Heart left ventricle (tissue), 16 donors: ENCODE measurements at regions not wholly inside any gene's neighbourhood (a gene's known extent, or its start where the extent isn't known, plus 50 kb on each side); places are given as distances from the start of the nearest gene placed in this dataset.

ENCODE experiments used
- ATAC-seq, 4 donors: fragments of 200-7000 bp; cut with Tn5 transposase; one replicate each; pipeline ENCODE4 v1.9.1; 2020 to 2022; ENCODE audit warnings: moderate library complexity in 4 of 4, mild to moderate bottlenecking in 3 of 4, moderate number of reproducible peaks in 1 of 4
- DNase-seq, 5 donors: peaks; one replicate each; pipeline ENCODE4 v3.0.0-alpha.2; 2020
- H3K27ac ChIP-seq, 12 donors: fragments of 200-600 bp; sonication (generic) in 4 of 12; one replicate each; pipeline versions ENCODE4 v1.5.0 to v1.8.0; 2016 to 2022; ENCODE audit warnings: mild to moderate bottlenecking in 2 of 12
- H3K27me3 ChIP-seq, 9 donors: fragments of 200-600 bp; sonication (generic) in 2 of 9; one replicate each; pipeline versions ENCODE4 v1.5.1 to v1.8.0; 2016 to 2022; ENCODE audit warnings: mild to moderate bottlenecking in 3 of 9
- H3K36me3 ChIP-seq, 9 donors: fragments of 200-600 bp; sonication (generic) in 2 of 9; one replicate each; pipeline versions ENCODE4 v1.5.0 to v1.8.0; 2018 to 2022; ENCODE audit warnings: mild to moderate bottlenecking in 2 of 9
- H3K4me1 ChIP-seq, 12 donors: fragments of 200-600 bp; sonication (generic) in 4 of 12; one replicate each; pipeline versions ENCODE4 v1.5.0 to v1.8.0; 2016 to 2022; ENCODE audit warnings: mild to moderate bottlenecking in 3 of 12
- H3K4me3 ChIP-seq, 12 donors: fragments of 200-600 bp; sonication (generic) in 4 of 12; one replicate each; pipeline versions ENCODE4 v1.5.0 to v1.8.0; 2017 to 2022; ENCODE audit warnings: mild to moderate bottlenecking in 9 of 12, moderate library complexity in 4 of 12
- H3K9me3 ChIP-seq, 12 donors: fragments of 200-600 bp; sonication (generic) in 4 of 12; one replicate each; pipeline versions ENCODE4 v1.5.0 to v1.8.0; 2016 to 2022; ENCODE audit warnings: mild to moderate bottlenecking in 1 of 12
- CTCF ChIP-seq, 12 donors: fragments of 200-600 bp; sonication (generic) in 4 of 12; IDR thresholded peaks; one replicate each; pipeline versions ENCODE4 v1.5.0 to v1.8.0; 2018 to 2022; ENCODE audit warnings: antibody characterized with exemption in 12 of 12, mild to moderate bottlenecking in 5 of 12
- POLR2A ChIP-seq, 2 donors: fragments of 450-650 bp; IDR thresholded peaks; one replicate each; pipeline ENCODE4 v1.6.1; 2017; ENCODE audit warnings: antibody characterized with exemption in 2 of 2, mild to moderate bottlenecking in 2 of 2, moderate library complexity in 2 of 2
- WGBS, 4 donors: extraction: QIAGEN DNeasy Blood & Tissue Kit in 2 of 4; methylation state at CpG; one replicate each; pipeline versions ENCODE4 v1.1.5 to v1.1.7; 2013 to 2018; 5-methylcytosine and 5-hydroxymethylcytosine counted together
- intact Hi-C, 10 donors: fragments of 100-400 bp; cut with DNase I; formaldehyde crosslinking; loops; one replicate each; pipeline versions ENCODE4 v1.11.1 to v1.14.2; 2022
- donor health status: ischemic (EF 13 %, LVEDD 7.1; RV severe dilation, severe dysfunction).
- donor health status: healthy with polysubstance abuse.
- donor health status: DM: no; HTN: yes; CAD: no.
- donor health status: DM: no; HTN: no; CAD: no.
- donor health status: ischemic (EF 25% LVEDD 6.9; RV normal size, moderate dysfunction).
- donor health status: ischemic (EF 25% LVEDD 5.7; RV mildly dilated, moderate dysfunction).
- donor health status: healthy.
- donor health status: DM: yes; HTN: yes; CAD: no.
- donor health status: ischemic (EF 35%, LVEDD 5.7; RV mildly dilated, moderate dysfunction).
- donor health status: nonischemic (EF 11% LVEDD 7.7; RV severe dilation, severe dysfunction).
- donor health status: DM: yes; HTN: yes; CAD: no.
- donor health status: PGD.
- donor health status: ischemic (EF 29% LVEDD 5.4; RV normal size, mild dysfunction).
- donor health status: nonischemic (EF 23%, LVEDD 6.1; RV moderate dilation, normal function).

- Histone ChIP-seq H3K27me3 (no peaks in the 10 kb centered on the region), H3K36me3 (no peaks in the 10 kb centered on the region), H3K9me3 (peaks cover 0 to 8% (median 0%) of the 10 kb centered on the region in 12 donors), H3K27ac (no peak overlapping the region), H3K4me3 (no peak overlapping the region), H3K4me1 (no peaks in the 10 kb centered on the region)
- WGBS, 4 donors, result 30 to 36% (median 35%) methylated on average over 2 of the region's 2 CpGs
- ATAC-seq (no peak), DNase-seq (no peak)
- intact Hi-C loops, result no loop called here
- no peak for TF ChIP-seq POLR2A (IDR thresholded peaks at IDR 0.05)
- no peak for TF ChIP-seq CTCF (IDR thresholded peaks at IDR 0.05)
Measured at GRCh38 chr3:116872688-116873087, 163.1 kb downstream of the TUSC7 start.

GRCh38 chr3:116873142-116873541 is 163.6 kb downstream of the TUSC7 start:
- Histone ChIP-seq H3K4me3 (no peak overlapping the region), H3K9me3 (peaks cover 0 to 8% (median 0%) of the 10 kb centered on the region in 12 donors), H3K27me3 (no peaks in the 10 kb centered on the region), H3K36me3 (no peaks in the 10 kb centered on the region), H3K4me1 (no peaks in the 10 kb centered on the region), H3K27ac (no peak overlapping the region)
- TF ChIP-seq POLR2A (IDR thresholded peaks at IDR 0.05), result no peak
- 87 to 93% (median 91%) methylated on average over 3 of the region's 3 CpGs for WGBS, 4 donors
- no peak for ATAC-seq
- no peak for DNase-seq
- intact Hi-C loops, result no loop called here

GRCh38 chr3:116877968-116878367 is 168.4 kb downstream of the TUSC7 start:
- TF ChIP-seq CTCF (IDR thresholded peaks at IDR 0.05) (no peak), POLR2A (IDR thresholded peaks at IDR 0.05) (no peak)
- Histone ChIP-seq H3K9me3 (peaks cover 0 to 8% (median 0%) of the 10 kb centered on the region in 12 donors), H3K27ac (no peak overlapping the region), H3K4me3 (no peak overlapping the region), H3K27me3 (no peaks in the 10 kb centered on the region), H3K4me1 (no peaks in the 10 kb centered on the region), H3K36me3 (no peaks in the 10 kb centered on the region)
- DNase-seq (no peak), ATAC-seq (no peak)
- WGBS, 4 donors, result 76 to 92% (median 87%) methylated on average over 3 of the region's 3 CpGs
- intact Hi-C loops, result no loop called here

- TF ChIP-seq POLR2A (IDR thresholded peaks at IDR 0.05) (no peak), CTCF (IDR thresholded peaks at IDR 0.05) (no peak)
- Histone ChIP-seq H3K4me3 (no peak overlapping the region), H3K36me3 (no peaks in the 10 kb centered on the region), H3K9me3 (no peaks in the 10 kb centered on the region), H3K27ac (no peak overlapping the region), H3K4me1 (no peaks in the 10 kb centered on the region), H3K27me3 (no peaks in the 10 kb centered on the region)
- intact Hi-C loops, result no loop called here
- DNase-seq, result no peak
- ATAC-seq, result no peak
- WGBS, 4 donors, result 58 to 62% (median 61%) methylated on average over 4 of the region's 4 CpGs
Measured at GRCh38 chr3:116886202-116886893, 176.8 kb downstream of the TUSC7 start.

- H3K9me3 ChIP-seq, result no peaks in the 10 kb centered on the region
- intact Hi-C loops, result no loop called here
- no peak for TF ChIP-seq POLR2A (IDR thresholded peaks at IDR 0.05)
- TF ChIP-seq CTCF (IDR thresholded peaks at IDR 0.05), result no peak
- no peaks in the 10 kb centered on the region for H3K36me3 ChIP-seq
- WGBS, 4 donors, result 82 to 90% (median 84%) methylated on average over 2 of the region's 2 CpGs
- H3K4me1 ChIP-seq, result no peaks in the 10 kb centered on the region
- H3K4me3 ChIP-seq, result no peak overlapping the region
- ATAC-seq (no peak), DNase-seq (no peak)
- no peaks in the 10 kb centered on the region for H3K27me3 ChIP-seq
- no peak overlapping the region for H3K27ac ChIP-seq
Measured at GRCh38 chr3:116896116-116896515, 186.5 kb downstream of the TUSC7 start.
